GM21360 (cell line): ENCODE measurements at regions not wholly inside any gene's neighbourhood (a gene's known extent, or its start where the extent isn't known, plus 50 kb on each side); places are given as distances from the start of the nearest gene placed in this dataset.

Experiments
- ATAC-seq: cut with Tn5 transposase; IDR thresholded peaks from one replicate; pipeline ENCODE4 v1.9.1; 2021; ENCODE audit warnings: mild to moderate bottlenecking, moderate library complexity; ENCODE audit not compliant: unreplicated experiment

GRCh38 chrX:45758738-45759397 lies 558.2 kb upstream of the DIPK2B start:
- peak; percentile 63 for ATAC-seq

- peak; percentile 31 for ATAC-seq
Measured at GRCh38 chrX:45758319-45758718, 557.6 kb upstream of the DIPK2B start.

- no peak for ATAC-seq
Measured at GRCh38 chrX:45757272-45757671, 556.6 kb upstream of the DIPK2B start.

- ATAC-seq: no peak
Measured at GRCh38 chrX:45756557-45756956, 555.9 kb upstream of the DIPK2B start.

GRCh38 chrX:45755703-45756102 lies 555.0 kb upstream of the DIPK2B start:
- ATAC-seq: no peak

GRCh38 chrX:45751156-45751555 lies 550.5 kb upstream of the DIPK2B start:
- no peak for ATAC-seq

GRCh38 chrX:45750639-45751038 lies 550.0 kb upstream of the DIPK2B start:
- ATAC-seq: no peak

- ATAC-seq: no peak
Measured at GRCh38 chrX:45749375-45749774, 548.7 kb upstream of the DIPK2B start.

GRCh38 chrX:45748369-45748774 lies 547.7 kb upstream of the DIPK2B start:
- ATAC-seq: no peak

GRCh38 chrX:45747905-45748304 lies 547.2 kb upstream of the DIPK2B start:
- no peak for ATAC-seq

GRCh38 chrX:45745479-45745878 lies 544.8 kb upstream of the DIPK2B start:
- no peak for ATAC-seq

GRCh38 chrX:45743906-45744625 lies 543.4 kb upstream of the DIPK2B start:
- no peak for ATAC-seq

GRCh38 chrX:45743081-45743533 lies 542.4 kb upstream of the DIPK2B start:
- ATAC-seq: no peak

GRCh38 chrX:45740291-45740690 lies 539.6 kb upstream of the DIPK2B start:
- ATAC-seq: no peak

GRCh38 chrX:45735571-45735970 lies 534.9 kb upstream of the DIPK2B start:
- no peak for ATAC-seq

- no peak for ATAC-seq
Measured at GRCh38 chrX:45731448-45731847, 530.8 kb upstream of the DIPK2B start.

- ATAC-seq: no peak
Measured at GRCh38 chrX:45727761-45728160, 527.1 kb upstream of the DIPK2B start.

- no peak for ATAC-seq
Measured at GRCh38 chrX:45722471-45722870, 521.8 kb upstream of the DIPK2B start.

GRCh38 chrX:45719751-45720501 lies 519.2 kb upstream of the DIPK2B start:
- no peak for ATAC-seq

- ATAC-seq: no peak
Measured at GRCh38 chrX:45718676-45719075, 518.0 kb upstream of the DIPK2B start.

- no peak for ATAC-seq
Measured at GRCh38 chrX:45716750-45717149, 516.1 kb upstream of the DIPK2B start.

GRCh38 chrX:45715748-45716147 lies 515.1 kb upstream of the DIPK2B start:
- ATAC-seq: no peak
